HG02571 (cell line): ENCODE measurements at regions not wholly inside any gene's neighbourhood (a gene's known extent, or its start where the extent isn't known, plus 50 kb on each side); places are given as distances from the start of the nearest gene placed in this dataset.
A peak's percentile ranks its signal among the peaks of the same experiment; 100 is the strongest.

Source experiments
- ATAC-seq: cut with Tn5 transposase; IDR thresholded peaks from one replicate; pipeline ENCODE4 v1.9.1; 2021; ENCODE audit warnings: mild to moderate bottlenecking, moderate library complexity; ENCODE audit not compliant: unreplicated experiment

GRCh38 chr12:93198086-93198485 lies 179.6 kb upstream of the NUDT4 start:
- no peak for ATAC-seq

- no peak for ATAC-seq
Measured at GRCh38 chr12:93199831-93200236, 177.9 kb upstream of the NUDT4 start.

- ATAC-seq = peak; percentile 53
Measured at GRCh38 chr12:93200291-93200917, 177.3 kb upstream of the NUDT4 start.

- no peak for ATAC-seq
Measured at GRCh38 chr12:93201990-93202389, 175.7 kb upstream of the NUDT4 start.

- no peak for ATAC-seq
Measured at GRCh38 chr12:93202688-93203087, 175.0 kb upstream of the NUDT4 start.

GRCh38 chr12:93203361-93203760 lies 174.4 kb upstream of the NUDT4 start:
- no peak for ATAC-seq

- ATAC-seq = no peak
Measured at GRCh38 chr12:93204896-93205295, 172.8 kb upstream of the NUDT4 start.

GRCh38 chr12:93205361-93205760 lies 172.4 kb upstream of the NUDT4 start:
- no peak for ATAC-seq

- ATAC-seq = no peak
Measured at GRCh38 chr12:93208011-93208410, 169.7 kb upstream of the NUDT4 start.

GRCh38 chr12:93214523-93215289 lies 163.0 kb upstream of the NUDT4 start:
- no peak for ATAC-seq

GRCh38 chr12:93215290-93215678 lies 162.4 kb upstream of the NUDT4 start:
- ATAC-seq = no peak

- no peak for ATAC-seq
Measured at GRCh38 chr12:93219947-93220346, 157.8 kb upstream of the NUDT4 start.

- ATAC-seq = no peak
Measured at GRCh38 chr12:93221841-93222240, 155.9 kb upstream of the NUDT4 start.

- ATAC-seq = no peak
Measured at GRCh38 chr12:93223440-93224426, 154.0 kb upstream of the NUDT4 start.

- ATAC-seq = no peak
Measured at GRCh38 chr12:93225094-93225493, 152.6 kb upstream of the NUDT4 start.

GRCh38 chr12:93226361-93226760 lies 151.4 kb upstream of the NUDT4 start:
- ATAC-seq = no peak

- no peak for ATAC-seq
Measured at GRCh38 chr12:93229494-93230325, 148.0 kb upstream of the NUDT4 start.

- no peak for ATAC-seq
Measured at GRCh38 chr12:93230326-93230720, 147.4 kb upstream of the NUDT4 start.

GRCh38 chr12:93231938-93232337 lies 145.8 kb upstream of the NUDT4 start:
- no peak for ATAC-seq

- no peak for ATAC-seq
Measured at GRCh38 chr12:93234641-93235040, 143.1 kb upstream of the NUDT4 start.

- ATAC-seq = no peak
Measured at GRCh38 chr12:93235881-93236280, 141.8 kb upstream of the NUDT4 start.
